Glutamatergic neuron (in vitro differentiated cells): ENCODE measurements at regions not wholly inside any gene's neighbourhood (a gene's known extent, or its start where the extent isn't known, plus 50 kb on each side); places are given as distances from the start of the nearest gene placed in this dataset.
A peak's percentile ranks its signal among the peaks of the same experiment; 100 is the strongest.

Source experiments
- DNase-seq: peaks from one replicate; pipeline ENCODE4 v3.0.0; 2022
- H3K27ac Mint-ChIP-seq: one replicate; pipeline ENCODE4 v1.8.0; 2020; ENCODE audit warnings: mild to moderate bottlenecking, mixed read lengths, inconsistent platforms; ENCODE audit not compliant: unreplicated experiment
- H3K27me3 Mint-ChIP-seq: one replicate; pipeline ENCODE4 v1.8.0; 2020; ENCODE audit warnings: mild to moderate bottlenecking, moderate library complexity, mixed read lengths, inconsistent platforms; ENCODE audit not compliant: unreplicated experiment
- H3K36me3 Mint-ChIP-seq: one replicate; pipeline ENCODE4 v1.8.0; 2020; ENCODE audit warnings: mild to moderate bottlenecking, mixed read lengths, inconsistent platforms; ENCODE audit not compliant: unreplicated experiment
- H3K4me1 Mint-ChIP-seq: one replicate; pipeline ENCODE4 v1.8.0; 2020; ENCODE audit warnings: mild to moderate bottlenecking, low read depth, mixed read lengths, inconsistent platforms; ENCODE audit not compliant: unreplicated experiment
- H3K4me3 Mint-ChIP-seq: one replicate; pipeline ENCODE4 v1.8.0; 2020; ENCODE audit warnings: mild to moderate bottlenecking, mixed read lengths, inconsistent platforms; ENCODE audit not compliant: unreplicated experiment
- H3K9me3 Mint-ChIP-seq: one replicate; pipeline ENCODE4 v1.8.0; 2020; ENCODE audit warnings: mild to moderate bottlenecking, moderate library complexity, mixed read lengths, inconsistent platforms; ENCODE audit not compliant: unreplicated experiment
- TF ChIP-seq, protein P1 (sequence below): fragments of 200-600 bp; sonication (generic); IDR thresholded peaks from one replicate; pipeline ENCODE4 v1.5.0; 2021; ENCODE audit not compliant: partially characterized antibody, unreplicated experiment

DNA sequence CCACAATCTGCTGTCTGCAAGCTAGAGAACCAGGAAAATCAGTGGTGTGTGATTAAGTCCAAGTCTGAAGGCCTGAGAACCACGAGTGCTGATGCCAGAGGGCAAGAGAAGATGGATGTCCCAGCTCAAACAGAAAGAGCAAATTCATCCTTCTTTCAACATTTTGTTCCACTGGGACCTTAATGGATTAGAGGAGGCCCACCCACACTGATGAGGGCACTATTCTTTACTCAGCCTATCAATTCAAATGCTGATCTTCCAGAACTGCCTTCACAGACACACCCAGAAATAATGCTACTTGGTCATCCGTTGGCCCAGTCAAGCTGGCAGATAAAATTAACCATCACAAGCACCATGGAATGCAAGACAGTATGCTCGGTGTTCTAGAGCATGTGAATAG, 226.6 kb upstream of the SASH1 start:
- peaks cover 29% of the 10 kb centered on the region for H3K4me1 Mint-ChIP-seq
- no peak for DNase-seq
- no peak overlapping the region for H3K27ac Mint-ChIP-seq
- no peaks in the 10 kb centered on the region for H3K36me3 Mint-ChIP-seq
- peaks cover 2% of the 10 kb centered on the region for H3K27me3 Mint-ChIP-seq
- no peaks in the 10 kb centered on the region for H3K9me3 Mint-ChIP-seq
- no peak overlapping the region for H3K4me3 Mint-ChIP-seq
- TF ChIP-seq, protein P1, sequence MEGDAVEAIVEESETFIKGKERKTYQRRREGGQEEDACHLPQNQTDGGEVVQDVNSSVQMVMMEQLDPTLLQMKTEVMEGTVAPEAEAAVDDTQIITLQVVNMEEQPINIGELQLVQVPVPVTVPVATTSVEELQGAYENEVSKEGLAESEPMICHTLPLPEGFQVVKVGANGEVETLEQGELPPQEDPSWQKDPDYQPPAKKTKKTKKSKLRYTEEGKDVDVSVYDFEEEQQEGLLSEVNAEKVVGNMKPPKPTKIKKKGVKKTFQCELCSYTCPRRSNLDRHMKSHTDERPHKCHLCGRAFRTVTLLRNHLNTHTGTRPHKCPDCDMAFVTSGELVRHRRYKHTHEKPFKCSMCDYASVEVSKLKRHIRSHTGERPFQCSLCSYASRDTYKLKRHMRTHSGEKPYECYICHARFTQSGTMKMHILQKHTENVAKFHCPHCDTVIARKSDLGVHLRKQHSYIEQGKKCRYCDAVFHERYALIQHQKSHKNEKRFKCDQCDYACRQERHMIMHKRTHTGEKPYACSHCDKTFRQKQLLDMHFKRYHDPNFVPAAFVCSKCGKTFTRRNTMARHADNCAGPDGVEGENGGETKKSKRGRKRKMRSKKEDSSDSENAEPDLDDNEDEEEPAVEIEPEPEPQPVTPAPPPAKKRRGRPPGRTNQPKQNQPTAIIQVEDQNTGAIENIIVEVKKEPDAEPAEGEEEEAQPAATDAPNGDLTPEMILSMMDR = no peak

GRCh38 chr6:148118244-148118643, 224.4 kb upstream of the SASH1 start:
- Mint-ChIP-seq H3K27me3 (peaks cover 2% of the 10 kb centered on the region), H3K4me1 (peaks cover 29% of the 10 kb centered on the region), H3K9me3 (peaks cover 3% of the 10 kb centered on the region), H3K4me3 (peak overlapping the region; percentile 73), H3K27ac (peak overlapping the region; percentile 65), H3K36me3 (no peaks in the 10 kb centered on the region)
- DNase-seq = no peak
- TF ChIP-seq, protein P1 = no peak

GRCh38 chr6:148128014-148128730, 214.5 kb upstream of the SASH1 start:
- Mint-ChIP-seq H3K27ac (no peak overlapping the region), H3K4me1 (no peaks in the 10 kb centered on the region), H3K27me3 (no peaks in the 10 kb centered on the region), H3K4me3 (no peak overlapping the region), H3K36me3 (no peaks in the 10 kb centered on the region), H3K9me3 (no peaks in the 10 kb centered on the region)
- TF ChIP-seq, protein P1 = no peak
- no peak for DNase-seq

DNA sequence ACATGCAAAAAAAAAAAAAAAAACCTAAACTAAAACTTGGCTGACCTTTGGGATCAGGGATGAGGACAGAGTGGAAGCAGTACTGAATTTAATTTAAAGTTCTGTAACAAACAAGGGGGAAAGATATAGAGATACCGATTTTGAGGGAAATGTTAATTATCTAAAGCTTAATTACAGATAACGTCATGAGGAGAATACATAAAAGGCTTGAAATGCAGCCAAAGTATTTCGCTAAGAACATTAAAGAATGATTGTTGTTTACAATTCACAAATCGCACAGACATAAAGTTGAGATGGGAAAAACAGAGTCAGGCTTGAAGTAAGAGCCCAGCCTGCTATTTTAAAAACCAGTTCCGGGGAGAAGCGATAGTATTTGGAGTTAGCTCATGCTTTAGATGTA, 208.0 kb upstream of the SASH1 start:
- Mint-ChIP-seq H3K4me3 (no peak overlapping the region), H3K4me1 (no peaks in the 10 kb centered on the region), H3K27ac (no peak overlapping the region), H3K9me3 (no peaks in the 10 kb centered on the region), H3K27me3 (no peaks in the 10 kb centered on the region), H3K36me3 (peaks cover 4% of the 10 kb centered on the region)
- TF ChIP-seq, protein P1 = no peak
- no peak for DNase-seq

GRCh38 chr6:148136586-148136985, 206.1 kb upstream of the SASH1 start:
- Mint-ChIP-seq H3K9me3 (no peaks in the 10 kb centered on the region), H3K4me3 (no peak overlapping the region), H3K4me1 (no peaks in the 10 kb centered on the region), H3K27me3 (no peaks in the 10 kb centered on the region), H3K27ac (no peak overlapping the region), H3K36me3 (peaks cover 4% of the 10 kb centered on the region)
- TF ChIP-seq, protein P1 = no peak
- DNase-seq = no peak
